SJCRH30 (cell line): ENCODE measurements at regions not wholly inside any gene's neighbourhood (a gene's known extent, or its start where the extent isn't known, plus 50 kb on each side); places are given as distances from the start of the nearest gene placed in this dataset.

ENCODE experiments used
- DNase-seq, 2 experiments: peaks; one replicate each; pipeline ENCODE4 v3.0.0-alpha.2; 2015 to 2020
- H3K27ac ChIP-seq: fragments of 250-450 bp; sonication (Bioruptor Pico); 2 replicates; pipeline ENCODE4 v1.5.1; 2020; ENCODE audit warnings: mild to moderate bottlenecking, moderate library complexity
- H3K27me3 ChIP-seq: fragments of 250-450 bp; sonication (Bioruptor Pico); 2 replicates; pipeline ENCODE4 v1.5.1; 2020; ENCODE audit warnings: mild to moderate bottlenecking, moderate library complexity
- H3K36me3 ChIP-seq: fragments of 250-450 bp; sonication (Bioruptor Pico); 2 replicates; pipeline ENCODE4 v1.5.1; 2020; ENCODE audit warnings: mild to moderate bottlenecking, moderate library complexity
- H3K4me1 ChIP-seq: fragments of 250-450 bp; sonication (Bioruptor Pico); 2 replicates; pipeline ENCODE4 v1.5.1; 2020; ENCODE audit warnings: mild to moderate bottlenecking, moderate library complexity
- H3K4me3 ChIP-seq: fragments of 250-450 bp; sonication (Bioruptor Pico); 2 replicates; pipeline ENCODE4 v1.5.1; 2020; ENCODE audit warnings: mild to moderate bottlenecking, moderate library complexity
- H3K9me3 ChIP-seq: fragments of 250-450 bp; sonication (Bioruptor Pico); replicated peaks from 2 replicates; pipeline ENCODE4 v1.5.1; 2020; ENCODE audit warnings: mild to moderate bottlenecking, moderate library complexity

DNA sequence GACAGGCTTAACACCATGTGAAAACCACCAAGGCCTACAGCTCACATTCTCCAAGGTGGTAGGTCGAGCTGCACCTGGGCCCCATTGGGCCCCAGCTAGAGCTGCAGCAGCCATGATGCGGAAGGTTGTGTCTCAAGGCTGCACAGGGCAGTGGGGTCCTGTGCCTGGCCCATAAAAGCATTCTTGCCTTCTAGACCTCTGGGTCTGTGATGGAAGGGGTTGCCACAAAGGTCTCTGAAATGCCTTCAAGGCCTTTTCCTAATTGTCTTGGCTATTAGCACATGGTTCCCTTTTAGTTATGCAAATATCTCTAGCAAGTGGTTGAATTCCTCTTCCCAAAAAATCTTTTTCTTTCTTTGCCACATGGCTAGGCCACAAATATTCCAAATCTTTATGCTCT is 52.5 kb upstream of the C11orf58 start:
- Histone ChIP-seq H3K27ac (no peak overlapping the region), H3K36me3 (no peaks in the 10 kb centered on the region), H3K4me3 (no peak overlapping the region), H3K4me1 (no peaks in the 10 kb centered on the region), H3K27me3 (no peaks in the 10 kb centered on the region), H3K9me3 (no peaks in the 10 kb centered on the region; the same call in 1 of the 2 replicates)
- DNase-seq = no peak

- no peak overlapping the region for H3K4me3 ChIP-seq
- no peaks in the 10 kb centered on the region for H3K36me3 ChIP-seq
- H3K4me1 ChIP-seq = no peaks in the 10 kb centered on the region
- no peak overlapping the region for H3K27ac ChIP-seq
- no peaks in the 10 kb centered on the region; the same call in 1 of the 2 replicates for H3K27me3 ChIP-seq
- H3K9me3 ChIP-seq = peaks cover 4% of the 10 kb centered on the region; the same call in 1 of the 2 replicates
- no peak for DNase-seq
Observed at GRCh38 chr11:16678466-16679116, 59.9 kb upstream of the C11orf58 start.

DNA sequence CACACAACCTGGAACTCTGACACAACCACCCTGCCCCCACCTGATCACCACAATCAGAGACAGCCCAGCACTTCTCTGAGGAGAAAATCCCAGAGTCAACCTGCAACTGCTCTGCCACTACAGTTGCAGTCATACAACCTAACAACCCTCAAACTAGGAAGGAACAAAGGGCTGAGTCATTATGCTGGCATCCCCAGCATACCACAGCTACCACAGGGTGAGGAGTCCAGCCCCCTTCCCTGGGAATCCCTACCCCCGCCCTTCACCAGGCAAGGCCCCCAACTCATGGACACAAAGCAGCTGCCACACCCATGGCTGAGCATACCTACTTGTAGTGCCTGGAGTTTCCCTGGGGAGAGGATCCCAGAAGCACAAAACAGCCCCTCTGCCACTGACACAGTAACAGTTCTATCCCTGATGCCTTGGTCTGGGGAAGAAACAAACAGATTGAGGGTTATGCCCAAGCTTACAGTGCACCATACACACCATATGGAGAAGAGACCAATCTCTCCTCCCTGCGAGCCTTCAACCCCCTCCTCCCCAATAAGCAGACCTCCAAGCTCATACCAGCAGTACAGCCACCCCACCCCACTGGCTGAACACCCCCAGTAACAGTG is 68.5 kb upstream of the C11orf58 start:
- peak; percentile 47 to 71 for DNase-seq
- no peak overlapping the region for H3K27ac ChIP-seq
- no peak overlapping the region for H3K4me3 ChIP-seq
- H3K4me1 ChIP-seq = peaks cover 6% of the 10 kb centered on the region
- no peaks in the 10 kb centered on the region for H3K27me3 ChIP-seq
- no peaks in the 10 kb centered on the region for H3K9me3 ChIP-seq
- no peaks in the 10 kb centered on the region for H3K36me3 ChIP-seq

DNA sequence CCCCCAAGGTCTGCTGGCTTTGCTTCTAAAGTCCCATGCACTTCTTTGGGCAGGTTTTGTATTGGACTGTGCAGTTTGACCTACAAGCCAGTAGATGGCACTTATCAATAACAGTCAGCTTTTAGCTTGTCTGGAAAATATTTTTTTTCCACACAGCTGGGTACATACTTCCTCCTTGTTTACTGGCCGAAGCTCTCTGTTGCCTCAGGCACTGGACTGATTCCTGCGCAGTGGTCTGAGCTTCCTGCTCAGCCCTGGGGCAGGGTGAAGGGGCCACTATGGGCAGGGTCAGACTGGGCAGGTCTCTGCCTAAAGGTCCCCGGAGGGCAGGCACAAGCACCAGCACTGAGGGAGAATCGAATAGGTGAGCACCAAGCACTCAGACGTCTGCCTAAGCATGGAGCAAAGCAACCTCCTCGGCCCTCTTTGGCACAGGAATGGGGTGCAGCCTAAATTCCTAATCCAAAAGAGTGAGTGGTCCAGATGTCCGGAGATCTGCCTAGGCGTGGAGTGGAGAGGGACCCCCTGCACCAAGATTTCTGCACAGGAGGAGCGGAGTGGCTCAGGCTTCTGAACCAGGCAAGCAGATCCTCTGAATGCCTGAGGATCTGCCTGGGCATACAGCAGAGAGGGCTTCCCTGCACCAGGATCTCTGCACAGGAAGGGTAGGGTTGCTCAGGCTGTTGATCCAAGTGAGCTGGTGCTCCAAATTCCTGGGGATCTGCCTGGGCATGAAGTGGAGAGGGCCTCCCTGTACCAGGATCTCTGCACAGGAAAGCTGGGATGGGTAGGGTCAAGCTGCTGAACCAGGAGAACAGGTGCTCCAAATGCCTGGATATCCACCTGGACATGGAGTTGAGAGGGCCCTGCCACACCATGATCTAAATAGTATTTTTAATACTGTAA is 105.9 kb upstream of the C11orf58 start:
- no peak overlapping the region for H3K4me3 ChIP-seq
- DNase-seq = peak in 1 of 2 experiments; percentile 35
- peaks cover 4% of the 10 kb centered on the region; the same call in 1 of the 2 replicates for H3K27me3 ChIP-seq
- H3K27ac ChIP-seq = no peak overlapping the region
- H3K36me3 ChIP-seq = 0 out of 2 replicates have a peak, but pooled peaks cover 2% of the 10 kb centered on the region
- H3K4me1 ChIP-seq = peaks cover 2% of the 10 kb centered on the region; the same call in 1 of the 2 replicates
- no peaks in the 10 kb centered on the region for H3K9me3 ChIP-seq

DNA sequence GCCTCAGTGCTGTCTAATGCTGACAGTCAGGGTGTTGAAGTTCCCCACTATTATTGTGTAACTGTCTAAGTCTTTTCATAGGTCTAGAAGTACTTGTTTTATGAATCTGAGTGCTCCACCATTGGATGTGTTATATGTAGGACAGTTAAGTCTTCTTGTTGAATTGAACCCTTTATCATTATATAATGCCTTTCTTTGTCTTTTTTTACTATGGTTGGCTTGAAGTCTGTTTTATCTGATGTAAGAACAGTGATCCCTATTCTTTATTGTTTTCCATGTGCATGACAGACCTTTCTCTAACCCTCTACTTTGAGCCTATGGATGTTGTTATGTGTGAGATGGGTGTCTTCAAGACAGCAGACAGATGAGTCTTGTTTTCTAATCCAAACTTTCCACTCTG is 107.8 kb upstream of the C11orf58 start:
- peaks cover 4% of the 10 kb centered on the region; the same call in 1 of the 2 replicates for H3K27me3 ChIP-seq
- no peak overlapping the region for H3K4me3 ChIP-seq
- H3K4me1 ChIP-seq = peaks cover 2% of the 10 kb centered on the region; the same call in 1 of the 2 replicates
- H3K27ac ChIP-seq = no peak overlapping the region
- DNase-seq = no peak
- H3K9me3 ChIP-seq = no peaks in the 10 kb centered on the region
- 0 out of 2 replicates have a peak, but pooled peaks cover 2% of the 10 kb centered on the region for H3K36me3 ChIP-seq

DNA sequence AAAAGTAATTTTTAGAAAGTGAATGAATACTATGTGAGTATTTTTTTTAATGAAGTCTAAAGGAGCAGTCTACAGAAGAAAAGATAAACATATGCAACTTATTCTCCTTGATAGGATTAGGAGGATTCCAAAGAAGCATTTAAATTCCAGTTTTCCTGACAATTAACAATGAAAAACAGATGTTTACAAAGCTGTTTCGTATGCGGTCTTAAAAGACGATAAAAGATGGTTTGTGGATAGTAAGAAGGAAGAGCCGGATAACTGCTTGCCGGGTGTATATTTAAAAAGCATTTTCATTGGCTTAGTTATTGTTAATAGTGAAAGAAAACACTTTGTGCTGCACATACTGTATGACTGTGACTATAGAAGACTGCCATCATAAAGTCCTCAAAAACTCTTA is 120.0 kb upstream of the C11orf58 start:
- no peak overlapping the region for H3K4me3 ChIP-seq
- peaks cover under 1% of the 10 kb centered on the region for H3K27me3 ChIP-seq
- H3K27ac ChIP-seq = no peak overlapping the region
- no peaks in the 10 kb centered on the region for H3K36me3 ChIP-seq
- H3K9me3 ChIP-seq = no peaks in the 10 kb centered on the region
- no peak for DNase-seq
- H3K4me1 ChIP-seq = no peaks in the 10 kb centered on the region

GRCh38 chr11:16615480-16615879 is 123.0 kb upstream of the C11orf58 start:
- H3K4me1 ChIP-seq = no peaks in the 10 kb centered on the region
- H3K36me3 ChIP-seq = no peaks in the 10 kb centered on the region
- peaks cover 11% of the 10 kb centered on the region for H3K27me3 ChIP-seq
- DNase-seq = no peak
- no peak overlapping the region for H3K27ac ChIP-seq
- H3K9me3 ChIP-seq = no peaks in the 10 kb centered on the region
- H3K4me3 ChIP-seq = no peak overlapping the region

- Histone ChIP-seq H3K27me3 (peaks cover 11% of the 10 kb centered on the region), H3K9me3 (no peaks in the 10 kb centered on the region)
- DNase-seq = peak; percentile 81 to 92
Observed at GRCh38 chr11:16613512-16614381, 124.7 kb upstream of the C11orf58 start.

DNA sequence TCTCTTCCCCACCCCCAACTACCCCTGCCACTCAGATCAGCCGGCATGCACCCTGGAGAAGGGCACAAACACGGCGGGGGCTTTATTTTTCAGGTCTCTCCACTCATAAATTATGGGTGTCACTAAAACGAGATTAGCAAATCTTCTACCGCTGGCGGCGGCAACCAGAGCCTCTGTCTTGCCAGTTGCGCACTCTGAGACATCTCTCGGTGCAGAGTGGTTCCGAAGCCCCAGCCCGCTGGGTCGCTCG is 125.3 kb upstream of the C11orf58 start:
- Histone ChIP-seq H3K36me3 (no peaks in the 10 kb centered on the region), H3K9me3 (no peaks in the 10 kb centered on the region), H3K4me1 (no peaks in the 10 kb centered on the region), H3K27ac (no peak overlapping the region), H3K4me3 (peak overlapping the region; percentile 45), H3K27me3 (peaks cover 12% of the 10 kb centered on the region)
- DNase-seq = no peak

More at GRCh38 chr11:16613512-16614381, 124.7 kb upstream of the C11orf58 start:
- Histone ChIP-seq H3K4me3 (peak overlapping the region; percentile 45), H3K36me3 (no peaks in the 10 kb centered on the region), H3K27ac (no peak overlapping the region), H3K4me1 (no peaks in the 10 kb centered on the region)

GRCh38 chr11:16612566-16613261 is 125.7 kb upstream of the C11orf58 start:
- Histone ChIP-seq H3K36me3 (no peaks in the 10 kb centered on the region), H3K27ac (no peak overlapping the region), H3K9me3 (no peaks in the 10 kb centered on the region), H3K4me1 (no peaks in the 10 kb centered on the region), H3K4me3 (peak overlapping the region; percentile 45), H3K27me3 (peaks cover 17% of the 10 kb centered on the region)
- DNase-seq = peak; percentile 13 to 60

GRCh38 chr11:16611926-16612565 is 126.4 kb upstream of the C11orf58 start:
- no peaks in the 10 kb centered on the region for H3K9me3 ChIP-seq
- DNase-seq = no peak
- H3K27me3 ChIP-seq = peaks cover 24% of the 10 kb centered on the region
- H3K4me3 ChIP-seq = no peak overlapping the region
- no peaks in the 10 kb centered on the region for H3K4me1 ChIP-seq
- H3K27ac ChIP-seq = no peak overlapping the region
- no peaks in the 10 kb centered on the region for H3K36me3 ChIP-seq

- H3K4me3 ChIP-seq = no peak overlapping the region
- peaks cover 24% of the 10 kb centered on the region for H3K27me3 ChIP-seq
- no peaks in the 10 kb centered on the region for H3K9me3 ChIP-seq
- H3K27ac ChIP-seq = no peak overlapping the region
- H3K36me3 ChIP-seq = no peaks in the 10 kb centered on the region
- no peak for DNase-seq
- no peaks in the 10 kb centered on the region for H3K4me1 ChIP-seq
Observed at GRCh38 chr11:16611401-16611921, 127.0 kb upstream of the C11orf58 start.

GRCh38 chr11:16610738-16611388 is 127.6 kb upstream of the C11orf58 start:
- H3K9me3 ChIP-seq = no peaks in the 10 kb centered on the region
- H3K36me3 ChIP-seq = no peaks in the 10 kb centered on the region
- H3K27me3 ChIP-seq = peaks cover 24% of the 10 kb centered on the region
- H3K27ac ChIP-seq = no peak overlapping the region
- no peak overlapping the region for H3K4me3 ChIP-seq
- DNase-seq = no peak
- H3K4me1 ChIP-seq = no peaks in the 10 kb centered on the region
